ENCODE measurements at regions not wholly inside any gene's neighbourhood (a gene's known extent, or its start where the extent isn't known, plus 50 kb on each side); places are given as distances from the start of the nearest gene placed in this dataset.
"Not testable (repeated sequence)": the region's sequence is repeated elsewhere in the genome, so short reads cannot be mapped to it uniquely, and the experiment has no call there.

DNA sequence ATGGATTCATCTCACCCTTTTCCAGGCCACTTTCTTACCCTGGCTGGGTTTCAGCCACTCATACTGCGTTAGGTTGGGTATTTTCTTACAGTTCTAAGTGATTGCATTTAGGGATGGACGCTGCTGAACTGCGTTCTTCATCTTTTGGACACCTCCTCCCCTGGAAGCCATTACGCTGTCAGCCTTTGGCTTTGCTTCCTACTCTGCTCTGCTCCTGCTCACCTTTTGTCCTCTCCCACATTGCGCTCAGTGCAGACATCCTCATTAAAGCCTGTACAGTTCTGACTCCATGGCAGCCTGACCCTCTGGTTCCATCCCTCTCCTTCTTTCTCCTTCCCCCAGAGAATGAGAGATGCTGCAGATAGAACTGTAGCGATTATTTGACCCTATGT lies 108.9 kb downstream of the SRGAP2 start:
- not testable (repeated sequence) for DNase-seq (ENCODE audit: low spot score)

GRCh38 chr1:206314951-206315636 lies 111.8 kb downstream of the SRGAP2 start:
- DNase-seq (ENCODE audit: low spot score) = not testable (repeated sequence)

GRCh38 chr1:206316901-206317300 lies 113.6 kb downstream of the SRGAP2 start:
- DNase-seq (ENCODE audit: low spot score) = not testable (repeated sequence)

- DNase-seq (ENCODE audit: low spot score) = not testable (repeated sequence)
Observed at GRCh38 chr1:206317878-206318514, 114.7 kb downstream of the SRGAP2 start.

DNA sequence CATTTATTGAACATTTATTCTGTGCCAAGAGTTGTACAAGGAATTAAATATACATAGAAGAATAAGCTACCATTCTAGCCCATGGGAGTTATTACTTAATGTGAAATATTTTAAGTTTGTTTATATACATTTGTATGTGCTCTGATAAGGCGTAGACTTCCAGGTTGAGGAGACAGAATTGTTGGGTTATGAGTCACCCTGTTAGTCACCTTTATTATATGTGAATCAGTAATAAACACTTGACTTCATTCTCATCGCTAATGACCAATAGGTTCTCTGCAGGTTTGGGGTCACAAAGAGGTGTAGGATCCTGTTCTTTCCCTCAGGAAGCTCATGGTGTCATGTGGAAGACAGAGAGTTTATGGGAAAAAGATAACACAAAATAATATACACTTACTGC lies 116.9 kb downstream of the SRGAP2 start:
- not testable (repeated sequence) for DNase-seq (ENCODE audit: low spot score)

DNA sequence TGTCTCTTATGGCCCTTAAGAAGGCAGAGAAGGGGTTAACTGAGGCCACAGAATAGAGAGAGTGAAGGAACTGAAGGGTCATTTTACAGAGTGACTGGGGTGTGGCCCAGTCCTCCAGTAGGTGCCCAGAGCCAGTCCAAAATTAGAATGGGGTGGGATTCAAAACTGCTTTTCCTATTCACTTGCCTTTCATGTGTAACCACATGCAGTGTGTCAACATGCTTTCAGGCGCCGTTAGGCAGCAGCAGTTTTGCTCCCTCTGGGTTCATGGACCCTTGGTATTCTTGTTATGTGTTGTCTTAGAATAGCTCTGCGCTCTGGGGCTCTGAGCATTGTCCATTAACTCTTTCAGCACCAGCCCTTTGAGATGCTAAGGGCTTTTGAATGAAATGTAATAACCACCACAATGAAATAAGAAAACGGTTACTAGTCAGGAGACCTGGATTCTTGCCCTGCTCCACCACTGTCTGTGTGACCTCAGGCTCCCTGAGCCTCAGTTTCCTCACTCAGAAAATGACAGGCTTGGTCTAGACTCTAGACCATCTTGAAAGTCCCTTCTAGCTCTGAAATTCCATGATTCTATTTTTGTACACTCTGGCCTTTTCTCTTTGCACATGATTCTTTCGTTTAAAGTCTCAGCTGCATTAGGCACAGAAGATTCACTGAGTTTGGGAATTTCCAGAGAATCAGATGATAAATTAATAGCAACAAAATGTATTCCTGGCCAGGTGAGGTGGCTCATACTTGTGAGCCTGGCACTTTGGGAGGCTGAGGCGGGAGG lies 123.0 kb downstream of the SRGAP2 start:
- DNase-seq (ENCODE audit: low spot score) = not testable (repeated sequence)

DNA sequence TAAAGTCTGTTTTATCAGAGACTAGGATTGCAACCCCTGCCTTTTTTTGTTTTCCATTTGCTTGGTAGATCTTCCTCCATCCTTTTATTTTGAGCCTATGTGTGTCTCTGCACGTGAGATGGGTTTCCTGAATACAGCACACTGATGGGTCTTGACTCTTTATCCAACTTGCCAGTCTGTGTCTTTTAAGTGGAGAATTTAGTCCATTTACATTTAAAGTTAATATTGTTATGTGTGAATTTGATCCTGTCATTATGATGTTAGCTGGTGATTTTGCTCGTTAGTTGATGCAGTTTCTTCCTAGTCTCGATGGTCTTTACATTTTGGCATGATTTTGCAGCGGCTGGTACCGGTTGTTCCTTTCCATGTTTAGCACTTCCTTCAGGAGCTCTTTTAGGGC lies 128.3 kb downstream of the SRGAP2 start:
- DNase-seq (ENCODE audit: low spot score) = not testable (repeated sequence)

DNA sequence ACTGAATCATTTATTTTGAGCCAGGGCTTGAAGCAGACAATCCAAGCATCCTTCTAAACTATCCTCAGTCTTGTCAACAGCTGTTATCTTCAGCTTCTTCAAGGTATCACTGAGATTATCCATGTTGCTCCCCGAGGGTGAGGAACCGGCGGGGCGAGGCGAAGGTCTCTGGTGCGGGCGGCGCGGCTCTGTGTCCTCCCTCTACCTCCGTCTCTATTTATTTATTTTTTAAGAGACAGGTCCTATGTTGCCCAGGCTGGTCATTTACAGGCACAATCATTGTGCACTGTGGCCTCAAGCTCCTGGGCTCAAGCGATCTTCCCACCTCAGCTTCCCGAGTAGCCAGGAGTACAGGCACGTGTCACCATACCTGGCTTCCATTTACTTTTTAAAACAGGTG lies 130.0 kb downstream of the SRGAP2 start:
- DNase-seq (ENCODE audit: low spot score) = not testable (repeated sequence)

GRCh38 chr1:206333897-206334296 lies 130.6 kb downstream of the SRGAP2 start:
- DNase-seq (ENCODE audit: low spot score) = not testable (repeated sequence)

- not testable (repeated sequence) for DNase-seq (ENCODE audit: low spot score)
Observed at GRCh38 chr1:206334481-206334880, 131.1 kb downstream of the SRGAP2 start.

- DNase-seq (ENCODE audit: low spot score) = not testable (repeated sequence)
Observed at GRCh38 chr1:206335162-206335561, 131.8 kb downstream of the SRGAP2 start.

DNA sequence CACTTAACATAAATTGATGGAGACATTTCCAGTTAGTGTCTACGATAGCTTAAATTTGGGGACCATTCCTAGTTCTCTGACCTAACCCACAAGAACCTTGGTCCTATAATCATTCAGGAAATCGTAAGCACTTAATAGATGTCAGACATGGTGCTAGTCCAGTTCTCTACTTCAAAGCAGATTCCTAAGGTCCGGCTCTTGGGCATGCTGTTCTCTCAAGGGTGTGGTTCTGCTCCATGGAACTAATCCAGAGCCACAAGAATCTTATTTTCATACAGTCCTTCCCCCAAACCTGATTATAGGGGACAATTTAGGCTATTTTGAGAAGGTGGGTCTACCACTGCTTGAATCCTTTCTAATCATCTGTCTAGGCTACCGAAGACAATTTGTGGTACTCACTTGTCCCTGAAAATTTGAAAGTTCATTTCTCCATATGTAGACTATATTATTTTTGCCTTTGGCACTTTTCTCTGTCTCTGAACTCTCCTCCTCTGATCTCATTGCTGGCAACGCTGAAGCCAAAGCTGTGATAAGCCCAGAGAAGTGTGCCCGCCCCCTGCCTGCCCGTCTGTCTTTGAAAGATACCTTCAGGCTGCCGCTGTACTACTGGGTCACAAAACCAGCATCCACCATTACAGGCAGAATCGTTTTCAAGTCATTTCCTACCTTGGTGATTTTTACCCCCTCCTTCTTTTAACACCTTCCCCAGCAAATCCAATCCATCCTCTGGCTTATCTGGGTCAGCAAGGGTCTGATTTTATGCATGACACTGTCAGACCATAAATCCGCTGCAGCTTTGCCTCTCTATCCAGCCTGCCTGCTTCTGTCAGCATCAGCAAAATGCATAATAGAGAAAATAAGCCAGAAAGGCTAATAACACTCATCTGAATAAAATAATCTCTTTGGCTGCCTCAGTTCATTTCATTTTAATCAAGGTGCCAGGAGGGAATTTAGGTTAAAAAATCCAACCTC lies 132.8 kb downstream of the SRGAP2 start:
- not testable (repeated sequence) for DNase-seq (ENCODE audit: low spot score)

- DNase-seq (ENCODE audit: low spot score) = not testable (repeated sequence)
Observed at GRCh38 chr1:206337024-206337423, 133.3 kb upstream of the IKBKE start.

- not testable (repeated sequence) for DNase-seq (ENCODE audit: low spot score)
Observed at GRCh38 chr1:206350493-206351275, 119.6 kb upstream of the IKBKE start.

DNA sequence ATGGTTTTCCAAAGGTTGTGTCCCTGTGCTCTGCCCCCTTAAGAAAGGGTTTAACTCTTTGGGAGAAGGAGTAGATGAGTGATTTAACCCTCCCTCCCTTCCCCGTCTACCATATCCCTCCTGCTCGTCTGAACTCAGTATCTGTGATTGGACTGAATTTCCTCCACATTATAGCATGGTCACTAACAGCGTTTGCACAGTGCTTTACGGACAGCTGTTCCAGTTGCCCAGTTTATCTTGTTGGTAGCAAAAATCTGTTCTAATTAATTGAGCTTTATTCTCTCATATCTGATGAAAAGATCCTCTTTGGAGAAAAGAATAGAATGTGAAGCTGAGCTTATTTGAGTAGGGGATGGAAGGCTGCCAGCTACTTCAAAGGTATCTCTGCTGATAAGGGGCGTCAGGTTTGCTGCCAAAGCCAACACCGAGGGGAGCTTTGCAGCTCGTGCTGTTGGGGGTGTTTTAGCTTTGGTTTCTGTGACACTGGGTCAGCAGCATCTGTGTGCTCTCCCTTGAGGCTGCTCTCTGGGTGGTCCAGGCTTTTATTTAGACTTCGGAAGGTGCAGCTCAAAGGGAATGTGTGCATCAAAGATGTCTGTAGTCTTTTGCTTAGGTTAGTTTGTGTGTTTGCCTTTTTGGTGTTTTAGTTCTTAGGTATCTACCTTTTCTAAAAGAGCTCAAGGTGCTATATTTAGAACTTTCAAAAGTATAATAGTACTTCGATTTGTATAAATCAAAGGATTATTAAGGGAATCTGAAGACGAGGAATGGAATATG lies 118.8 kb upstream of the IKBKE start:
- DNase-seq (ENCODE audit: low spot score) = not testable (repeated sequence)

- DNase-seq (ENCODE audit: low spot score) = peak; percentile 21
Observed at GRCh38 chr1:206356310-206356709, 114.0 kb upstream of the IKBKE start.

- DNase-seq (ENCODE audit: low spot score) = not testable (repeated sequence)
Observed at GRCh38 chr1:206357962-206358361, 112.3 kb upstream of the IKBKE start.

GRCh38 chr1:206358771-206359170 lies 111.5 kb upstream of the IKBKE start:
- DNase-seq (ENCODE audit: low spot score) = not testable (repeated sequence)

DNA sequence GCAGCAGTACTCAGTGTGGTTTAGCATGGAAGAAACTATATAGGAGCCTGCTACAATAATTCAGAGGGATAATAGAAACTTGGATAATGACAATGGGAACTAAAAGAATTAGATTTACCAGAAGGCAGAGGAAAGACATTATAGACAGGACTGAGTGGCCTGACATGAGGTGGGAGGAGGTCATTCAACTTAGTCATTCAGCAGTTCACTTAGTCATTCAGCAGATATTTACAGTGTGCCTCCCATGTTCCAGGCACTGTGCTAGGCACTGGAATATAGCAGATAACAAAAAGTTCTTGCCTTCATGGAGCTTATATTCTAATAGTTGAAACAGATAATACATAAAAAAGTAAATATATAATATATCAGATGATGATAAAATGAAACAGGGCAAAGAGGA lies 110.9 kb upstream of the IKBKE start:
- not testable (repeated sequence) for DNase-seq (ENCODE audit: low spot score)

GRCh38 chr1:206361978-206362543 lies 108.2 kb upstream of the IKBKE start:
- DNase-seq (ENCODE audit: low spot score) = not testable (repeated sequence)
